ENCODE measurements at regions not wholly inside any gene's neighbourhood (a gene's known extent, or its start where the extent isn't known, plus 50 kb on each side); places are given as distances from the start of the nearest gene placed in this dataset.

DNA sequence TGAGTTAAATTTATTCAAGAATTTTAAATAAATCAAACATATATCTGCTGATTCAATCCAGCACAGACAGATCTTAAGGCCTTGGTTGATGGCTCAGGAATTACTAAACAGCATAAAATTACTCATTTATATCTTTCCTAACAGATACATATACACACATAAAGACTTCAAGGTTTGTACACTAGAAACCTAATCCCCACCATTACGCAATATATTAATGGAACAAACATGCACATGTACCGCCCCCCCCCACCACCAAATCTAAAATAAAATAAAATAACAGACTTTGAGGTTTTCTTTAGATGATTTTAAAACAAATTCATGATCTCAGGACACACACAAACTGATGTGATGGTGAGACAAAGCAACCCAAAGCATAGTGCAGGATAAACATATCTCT, 333.9 kb upstream of the DDX53 start:
- TF ChIP-seq, protein P1, sequence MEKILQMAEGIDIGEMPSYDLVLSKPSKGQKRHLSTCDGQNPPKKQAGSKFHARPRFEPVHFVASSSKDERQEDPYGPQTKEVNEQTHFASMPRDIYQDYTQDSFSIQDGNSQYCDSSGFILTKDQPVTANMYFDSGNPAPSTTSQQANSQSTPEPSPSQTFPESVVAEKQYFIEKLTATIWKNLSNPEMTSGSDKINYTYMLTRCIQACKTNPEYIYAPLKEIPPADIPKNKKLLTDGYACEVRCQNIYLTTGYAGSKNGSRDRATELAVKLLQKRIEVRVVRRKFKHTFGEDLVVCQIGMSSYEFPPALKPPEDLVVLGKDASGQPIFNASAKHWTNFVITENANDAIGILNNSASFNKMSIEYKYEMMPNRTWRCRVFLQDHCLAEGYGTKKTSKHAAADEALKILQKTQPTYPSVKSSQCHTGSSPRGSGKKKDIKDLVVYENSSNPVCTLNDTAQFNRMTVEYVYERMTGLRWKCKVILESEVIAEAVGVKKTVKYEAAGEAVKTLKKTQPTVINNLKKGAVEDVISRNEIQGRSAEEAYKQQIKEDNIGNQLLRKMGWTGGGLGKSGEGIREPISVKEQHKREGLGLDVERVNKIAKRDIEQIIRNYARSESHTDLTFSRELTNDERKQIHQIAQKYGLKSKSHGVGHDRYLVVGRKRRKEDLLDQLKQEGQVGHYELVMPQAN (IDR thresholded peaks at IDR 0.05; ENCODE audit: borderline replicate concordance): no peak
- TF ChIP-seq, protein P2, sequence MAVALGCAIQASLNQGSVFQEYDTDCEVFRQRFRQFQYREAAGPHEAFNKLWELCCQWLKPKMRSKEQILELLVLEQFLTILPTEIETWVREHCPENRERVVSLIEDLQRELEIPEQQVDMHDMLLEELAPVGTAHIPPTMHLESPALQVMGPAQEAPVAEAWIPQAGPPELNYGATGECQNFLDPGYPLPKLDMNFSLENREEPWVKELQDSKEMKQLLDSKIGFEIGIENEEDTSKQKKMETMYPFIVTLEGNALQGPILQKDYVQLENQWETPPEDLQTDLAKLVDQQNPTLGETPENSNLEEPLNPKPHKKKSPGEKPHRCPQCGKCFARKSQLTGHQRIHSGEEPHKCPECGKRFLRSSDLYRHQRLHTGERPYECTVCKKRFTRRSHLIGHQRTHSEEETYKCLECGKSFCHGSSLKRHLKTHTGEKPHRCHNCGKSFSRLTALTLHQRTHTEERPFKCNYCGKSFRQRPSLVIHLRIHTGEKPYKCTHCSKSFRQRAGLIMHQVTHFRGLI (CRISPR knock-in tag; IDR thresholded peaks at IDR 0.05): no peak
- TF ChIP-seq, protein P3, sequence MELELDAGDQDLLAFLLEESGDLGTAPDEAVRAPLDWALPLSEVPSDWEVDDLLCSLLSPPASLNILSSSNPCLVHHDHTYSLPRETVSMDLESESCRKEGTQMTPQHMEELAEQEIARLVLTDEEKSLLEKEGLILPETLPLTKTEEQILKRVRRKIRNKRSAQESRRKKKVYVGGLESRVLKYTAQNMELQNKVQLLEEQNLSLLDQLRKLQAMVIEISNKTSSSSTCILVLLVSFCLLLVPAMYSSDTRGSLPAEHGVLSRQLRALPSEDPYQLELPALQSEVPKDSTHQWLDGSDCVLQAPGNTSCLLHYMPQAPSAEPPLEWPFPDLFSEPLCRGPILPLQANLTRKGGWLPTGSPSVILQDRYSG (tag; conservative IDR thresholded peaks at IDR 0.05; ENCODE audit: low read depth): no peak
